T follicular helper cell (primary cell): ENCODE measurements at regions not wholly inside any gene's neighbourhood (a gene's known extent, or its start where the extent isn't known, plus 50 kb on each side); places are given as distances from the start of the nearest gene placed in this dataset.
"Not testable (repeated sequence)": the region's sequence is repeated elsewhere in the genome, so short reads cannot be mapped to it uniquely, and the experiment has no call there.

Experiments used
- DNase-seq: peaks from one replicate; pipeline ENCODE4 v3.0.0-alpha.2; 2020; ENCODE audit warnings: low read depth

DNA sequence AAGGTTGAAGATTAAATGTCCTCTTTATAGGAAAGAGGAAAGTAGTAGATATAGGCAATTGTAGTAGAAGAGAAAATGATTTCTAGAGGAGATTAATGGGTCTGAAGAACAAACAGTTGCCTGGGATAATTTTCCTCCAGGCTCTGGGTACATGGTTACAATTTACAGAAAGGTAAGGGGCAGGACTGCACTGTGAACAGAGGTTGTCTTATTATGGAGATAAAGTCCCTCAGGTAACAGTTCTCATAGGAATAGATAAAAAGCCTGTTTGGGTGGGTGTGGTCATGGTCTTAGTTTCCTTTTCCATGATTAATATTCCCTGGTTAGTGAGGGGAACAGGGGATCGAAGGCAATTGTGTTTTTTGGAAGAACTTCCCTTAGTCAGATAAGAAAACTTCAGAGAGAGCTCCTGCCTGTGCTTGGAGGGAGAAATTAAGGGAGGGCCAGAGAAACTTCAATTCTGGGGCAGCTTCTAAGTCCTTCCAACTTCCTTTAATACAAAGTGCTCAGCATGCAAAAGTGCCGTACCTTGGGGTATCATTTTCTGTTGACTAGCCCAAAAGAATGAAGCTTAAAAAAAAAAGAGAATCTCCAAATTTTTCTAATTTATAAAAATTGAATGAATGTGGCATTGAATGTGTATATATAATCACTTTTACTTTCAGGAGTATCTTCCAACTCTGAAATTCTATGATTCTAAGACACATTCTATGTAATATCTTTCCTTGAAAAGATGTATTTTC, 295.4 kb upstream of the USP25 start:
- no peak for DNase-seq

DNA sequence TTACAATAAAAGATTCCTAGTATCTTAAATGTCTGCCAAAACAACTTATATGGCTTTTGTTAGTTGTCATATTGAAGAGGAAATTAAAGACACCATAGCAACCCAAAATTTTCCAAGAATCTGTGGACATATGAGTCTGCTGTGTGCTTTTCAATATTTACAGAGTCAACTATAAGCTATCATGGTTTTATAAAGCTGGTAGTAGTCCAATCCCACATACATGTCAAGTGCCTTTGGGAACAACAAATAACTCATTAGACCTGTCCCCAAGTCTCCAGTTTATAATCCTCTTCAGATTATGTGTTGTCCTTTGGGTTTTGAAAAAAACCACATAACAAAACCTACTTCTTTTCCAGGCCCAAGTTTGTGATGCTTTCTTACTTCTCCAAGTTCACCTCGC, 293.8 kb upstream of the USP25 start:
- DNase-seq = no peak

DNA sequence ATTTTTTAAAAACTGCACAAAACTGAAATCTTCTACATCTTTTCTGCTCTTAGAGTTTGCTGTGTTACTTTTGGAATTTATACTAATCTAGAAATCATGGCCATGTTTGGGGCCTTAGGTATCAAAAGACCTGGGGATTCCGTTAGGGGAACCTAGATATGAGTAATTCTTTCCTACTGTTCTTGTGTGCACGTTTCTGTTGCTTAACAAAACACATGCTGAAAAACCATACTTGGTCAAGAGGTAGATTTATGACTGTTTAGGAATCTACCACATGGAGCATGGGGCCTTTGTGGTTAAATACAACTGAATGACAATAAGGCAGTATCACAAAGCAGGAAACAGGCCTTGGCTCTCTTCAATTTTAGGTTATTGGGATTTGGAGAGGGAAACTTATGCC, 291.9 kb upstream of the USP25 start:
- DNase-seq = no peak

DNA sequence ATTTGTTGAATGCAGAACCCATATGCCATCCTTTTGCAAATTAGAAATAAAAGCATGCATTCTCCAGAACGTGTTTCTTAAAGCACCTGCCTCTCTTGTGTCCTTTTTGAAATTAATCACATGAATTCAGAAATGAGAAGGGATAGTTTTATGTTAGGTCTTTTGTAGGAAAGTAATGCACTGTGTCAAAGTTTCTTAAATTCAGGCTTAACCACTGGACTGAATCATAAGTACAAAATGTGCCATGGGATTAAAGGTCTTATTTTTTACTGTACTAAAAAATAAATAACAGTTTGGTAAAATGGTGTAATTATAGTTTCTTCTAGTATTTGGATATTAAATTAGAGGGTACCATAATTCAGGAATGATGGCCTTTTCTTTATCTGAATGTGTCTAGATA, 290.1 kb upstream of the USP25 start:
- DNase-seq = no peak

DNA sequence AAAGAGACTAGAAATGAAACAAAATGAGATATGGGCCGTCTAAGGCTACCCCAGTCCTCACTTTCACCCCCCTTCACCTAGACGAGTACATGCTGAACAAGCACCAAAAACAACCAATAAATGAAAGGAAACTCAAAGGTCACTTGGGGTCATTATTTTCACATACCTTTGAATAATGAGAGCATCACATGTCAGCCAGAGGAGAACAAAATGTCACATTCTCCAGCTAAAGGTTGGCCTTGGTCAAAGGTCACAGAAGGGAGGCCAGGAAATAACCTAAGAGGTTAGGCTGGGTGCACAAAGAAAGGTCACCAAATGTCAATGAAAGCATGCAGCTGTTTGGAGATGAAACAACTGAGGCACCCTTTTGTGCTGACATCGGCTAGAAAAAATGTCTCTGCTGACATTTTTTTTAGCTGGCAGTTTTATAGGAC, 288.7 kb upstream of the USP25 start:
- no peak for DNase-seq

DNA sequence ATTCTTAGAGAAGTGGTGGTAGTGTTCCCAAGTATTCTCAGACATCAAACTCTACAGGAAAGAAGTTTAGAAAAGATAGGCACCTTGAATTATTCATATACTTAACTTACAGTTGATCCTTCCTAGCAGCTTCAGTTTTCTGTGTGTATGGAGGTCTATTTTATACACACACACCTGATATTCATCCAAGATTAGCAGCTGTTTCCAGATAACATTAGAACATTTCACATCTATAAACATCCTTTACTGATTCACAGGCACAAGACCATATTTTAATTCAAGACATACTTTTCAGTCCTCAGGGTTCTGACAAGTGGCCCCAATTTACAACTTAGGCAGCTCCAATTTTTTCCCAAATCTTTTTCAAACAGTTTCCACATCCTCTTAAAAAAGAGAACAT, 287.8 kb upstream of the USP25 start:
- no peak for DNase-seq

DNA sequence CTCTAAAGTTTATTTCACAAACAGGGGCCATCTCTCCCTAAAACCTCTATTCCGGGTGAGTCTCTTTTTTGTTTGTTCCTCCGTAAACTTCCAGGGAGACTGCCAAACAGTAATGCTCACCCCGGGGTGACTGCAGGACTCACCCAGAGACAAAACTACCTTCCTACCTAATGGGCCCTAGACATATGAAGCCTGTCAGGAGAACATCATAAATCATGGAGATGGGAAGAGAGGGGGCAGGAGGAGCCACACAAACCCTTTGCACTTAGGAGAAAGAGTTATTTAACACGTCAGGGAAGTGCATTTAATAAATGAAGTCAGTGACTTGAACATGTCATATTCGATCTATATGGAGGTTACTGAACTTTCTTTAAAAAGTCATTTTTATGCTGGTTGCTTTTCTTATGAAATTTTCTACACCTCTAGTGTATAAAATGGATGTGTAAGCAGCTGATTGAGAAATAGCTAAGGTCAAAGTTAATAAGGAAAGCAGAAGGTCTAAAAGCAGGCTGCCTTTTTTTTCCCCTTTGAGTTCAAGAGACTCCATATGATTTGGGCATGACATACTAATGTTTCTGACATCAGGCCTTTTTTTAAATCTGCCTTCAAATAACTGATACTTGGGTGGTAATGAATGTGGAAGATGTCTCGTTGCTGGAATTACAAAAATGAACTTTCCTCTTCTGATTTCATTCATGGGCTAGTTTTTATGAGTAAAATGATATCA, 286.9 kb upstream of the USP25 start:
- DNase-seq = no peak

DNA sequence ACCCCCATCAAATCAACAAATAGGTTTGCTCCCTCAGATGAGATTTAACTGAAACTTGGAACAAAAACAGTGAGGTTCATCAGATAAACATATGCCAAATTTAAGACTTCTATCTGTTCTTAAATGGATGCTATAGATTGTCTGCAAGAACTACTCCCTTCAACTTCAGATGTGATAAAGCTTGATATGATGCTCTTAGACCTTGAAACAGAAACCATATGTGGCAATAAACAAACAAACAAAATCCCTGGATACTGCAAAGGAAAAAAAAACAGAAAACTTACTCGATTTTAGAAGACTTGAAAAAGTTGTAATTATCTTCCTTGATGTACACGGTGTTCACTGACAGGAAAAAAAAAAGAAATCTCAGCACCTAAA, 286.1 kb upstream of the USP25 start:
- no peak for DNase-seq

DNA sequence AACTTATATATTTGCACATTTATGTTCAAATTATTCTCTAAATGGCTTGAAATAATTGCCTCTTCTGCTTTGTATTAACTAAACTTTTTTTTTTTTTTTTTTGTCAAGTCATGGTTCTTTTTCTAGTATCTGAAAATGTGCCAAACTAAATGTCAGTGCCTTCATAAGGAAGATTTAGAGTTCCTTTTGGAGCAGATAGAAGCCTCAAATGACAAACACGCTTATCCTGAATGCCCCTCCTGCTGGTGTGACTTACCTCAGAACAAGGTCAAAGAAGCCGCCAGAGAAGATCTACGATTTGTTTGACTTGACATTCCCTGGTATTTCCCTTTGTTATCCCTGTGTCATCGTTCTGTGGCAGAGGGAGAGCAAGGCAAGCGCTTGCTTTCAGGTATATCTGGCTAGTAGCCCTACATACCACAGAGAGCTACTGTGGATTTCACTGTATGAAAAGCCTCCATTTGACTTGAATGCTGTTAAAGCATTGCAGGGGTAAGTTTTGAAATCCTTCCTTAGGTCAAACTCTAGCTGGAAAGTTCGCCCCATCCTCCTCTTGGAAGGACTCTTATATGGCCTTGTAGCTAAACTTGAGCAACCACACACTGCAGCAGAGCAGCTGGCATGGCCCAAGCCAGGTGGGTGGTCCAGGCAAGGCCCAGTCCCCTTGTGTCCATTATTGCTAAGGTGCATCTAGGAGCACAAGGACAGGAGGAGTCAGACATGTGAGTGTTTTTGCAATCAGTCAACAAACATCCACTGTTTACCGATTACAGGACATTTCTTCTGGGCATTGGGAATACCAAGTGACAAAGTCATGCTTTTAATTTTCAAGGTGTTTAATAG, 285.4 kb upstream of the USP25 start:
- no peak for DNase-seq

DNA sequence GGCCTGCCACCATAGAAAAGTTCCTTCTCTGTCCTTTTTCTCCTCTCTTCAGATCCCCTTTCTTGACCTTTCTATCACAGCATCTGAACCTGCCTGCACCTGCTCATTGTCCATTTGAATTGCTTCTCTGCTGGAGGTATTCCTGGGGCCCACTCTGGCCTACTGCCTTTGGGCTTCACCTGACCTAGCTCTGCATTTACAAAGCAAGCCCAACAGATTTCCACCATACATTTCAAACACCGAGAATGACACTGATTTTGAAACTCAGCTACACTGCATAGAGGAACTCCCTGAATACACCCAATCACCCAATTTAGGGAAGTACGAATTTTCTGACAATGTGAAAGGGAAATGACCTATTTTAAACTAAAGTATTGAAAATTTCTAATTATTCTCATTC, 284.5 kb upstream of the USP25 start:
- DNase-seq = no peak

DNA sequence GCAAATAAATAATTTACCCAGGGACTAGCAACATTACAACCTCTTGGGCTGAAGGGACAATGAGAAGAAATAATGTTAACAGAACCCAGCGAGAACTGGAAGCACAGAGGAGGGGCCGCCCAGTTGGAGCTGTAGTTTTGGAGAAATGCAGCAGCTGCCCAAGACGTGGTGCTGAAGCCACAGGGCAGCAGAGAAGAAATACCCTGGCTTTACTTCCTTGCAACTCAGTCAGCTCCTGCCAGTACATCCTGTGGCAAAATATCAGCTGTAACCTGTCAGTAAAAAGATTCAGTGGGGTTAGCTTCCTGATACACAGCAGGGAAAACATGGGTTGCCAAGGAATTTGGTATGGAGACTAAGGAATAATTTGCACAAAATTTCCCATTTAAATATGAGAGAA, 283.6 kb upstream of the USP25 start:
- DNase-seq = no peak

DNA sequence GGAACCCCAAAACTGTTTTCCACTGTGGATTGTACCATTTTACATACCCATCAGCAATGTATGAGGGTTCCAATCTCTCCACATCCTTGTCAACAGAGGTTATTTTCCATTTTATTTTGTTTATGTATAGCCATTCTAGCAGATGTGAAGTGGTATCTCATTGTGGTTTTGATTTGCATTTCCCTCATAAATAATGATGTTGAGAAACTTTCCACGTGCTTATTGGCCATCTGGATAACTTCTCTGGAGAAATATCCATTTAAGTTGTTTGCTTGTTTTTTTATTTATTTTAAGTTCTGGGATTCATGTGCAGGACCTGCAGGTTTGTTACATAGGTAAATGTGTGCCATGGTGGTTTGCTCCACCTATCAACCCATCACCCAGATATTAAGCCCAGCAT, 280.2 kb upstream of the USP25 start:
- no peak for DNase-seq

DNA sequence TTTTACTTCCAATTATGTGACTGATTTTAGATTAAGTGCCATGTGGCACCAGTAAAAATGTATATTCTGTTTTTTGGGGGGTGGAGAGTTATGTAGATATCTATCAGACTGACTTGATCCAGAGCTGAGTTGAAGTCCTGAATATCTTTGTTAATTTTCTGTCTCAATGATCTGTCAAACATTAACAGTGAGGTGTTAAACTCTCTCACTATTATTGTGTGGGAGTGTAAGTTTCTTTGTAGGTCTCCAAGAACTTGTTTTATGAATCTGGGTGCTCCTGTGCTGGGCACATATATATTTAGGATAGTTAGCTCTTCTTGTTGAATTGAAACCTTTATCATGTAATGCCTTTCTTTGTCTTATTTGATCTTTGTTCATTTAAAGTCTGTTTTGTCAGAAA, 276.5 kb upstream of the USP25 start:
- DNase-seq = no peak

DNA sequence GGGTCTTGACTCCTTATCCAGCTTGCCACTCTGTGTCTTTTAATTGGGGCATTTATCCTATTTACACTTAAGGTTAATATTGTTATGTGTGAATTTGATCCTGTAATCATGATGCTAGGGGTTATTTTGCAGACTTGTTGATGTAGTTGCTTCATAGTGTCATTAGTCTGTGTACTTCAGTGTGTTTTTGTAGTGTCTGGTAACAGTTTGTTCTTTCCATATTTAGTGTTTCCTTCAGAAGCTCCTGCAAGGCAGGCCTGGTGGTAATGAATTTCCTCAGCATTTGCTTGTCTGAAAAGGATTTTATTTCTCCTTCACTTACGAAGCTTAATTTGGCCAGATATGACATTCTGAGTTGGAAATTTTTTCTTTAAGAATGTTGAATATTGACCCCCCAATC, 276.0 kb upstream of the USP25 start:
- DNase-seq = not testable (repeated sequence)

DNA sequence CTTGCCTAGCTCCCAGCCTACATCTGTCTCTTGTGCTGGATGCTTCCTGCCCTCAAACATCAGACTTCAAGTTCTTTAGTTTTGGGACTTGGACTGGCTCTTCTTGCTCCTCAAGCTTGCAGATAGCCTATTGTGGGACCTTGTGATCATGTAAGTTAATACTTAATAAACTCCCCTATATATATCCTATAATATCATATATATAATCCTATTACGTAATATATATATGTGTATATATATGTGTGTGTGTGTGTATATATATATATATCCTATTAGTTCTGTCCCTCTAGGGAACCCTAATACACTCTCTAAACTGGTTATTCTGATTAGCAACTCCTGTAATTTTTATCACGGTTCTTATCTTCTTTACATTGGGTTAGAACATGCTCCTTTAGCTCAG, 274.9 kb upstream of the USP25 start:
- DNase-seq = not testable (repeated sequence)

DNA sequence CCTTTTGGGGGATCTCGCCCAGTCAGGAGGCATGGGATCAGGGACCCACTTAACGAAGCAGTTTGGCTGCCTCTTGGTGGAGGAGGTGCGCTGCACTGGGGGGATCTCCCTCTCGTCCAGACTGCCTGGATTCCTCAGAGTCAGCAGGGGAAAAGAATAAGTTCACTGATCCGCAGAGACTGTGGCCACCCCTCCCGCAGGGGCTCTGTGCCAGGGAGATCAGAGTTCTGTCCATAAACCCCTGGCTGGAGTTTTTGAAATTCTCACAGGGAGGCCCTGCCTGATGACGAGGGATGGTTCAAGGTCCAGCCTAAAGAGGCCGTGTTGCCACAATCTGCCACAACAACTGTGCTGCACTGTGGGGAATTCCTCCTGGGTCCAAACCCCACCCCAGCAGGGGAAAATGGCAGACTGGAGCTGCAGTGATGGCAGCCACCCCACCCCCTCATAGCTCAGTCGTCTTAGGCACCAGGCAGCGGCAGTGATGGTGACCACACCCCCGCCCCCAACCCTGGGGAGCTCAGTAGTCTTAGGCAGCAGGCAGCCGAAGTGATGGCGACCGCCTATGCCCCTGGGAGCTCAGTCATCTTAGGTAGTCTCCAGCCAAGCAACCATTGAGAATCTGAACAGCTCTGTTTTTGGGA, 273.8 kb upstream of the USP25 start:
- no peak for DNase-seq

DNA sequence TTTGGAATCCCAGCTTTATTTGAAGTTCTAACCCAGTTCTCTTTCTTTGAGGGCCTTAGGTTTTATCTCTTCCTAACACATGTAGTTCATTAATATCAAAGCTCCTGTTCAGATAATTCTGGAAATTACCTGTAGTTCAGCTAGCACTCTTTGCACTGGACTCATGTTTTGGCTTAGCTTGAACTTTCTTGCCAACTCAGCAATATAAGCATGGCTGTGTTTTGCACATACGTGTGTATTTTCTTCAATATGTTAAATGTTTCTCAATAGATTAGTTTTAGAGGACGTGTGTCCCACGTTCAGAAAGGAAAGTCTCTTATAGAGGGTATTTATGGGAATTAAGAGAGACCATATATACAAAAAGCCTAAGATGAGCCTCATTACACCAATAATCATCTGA, 271.8 kb upstream of the USP25 start:
- DNase-seq = no peak

DNA sequence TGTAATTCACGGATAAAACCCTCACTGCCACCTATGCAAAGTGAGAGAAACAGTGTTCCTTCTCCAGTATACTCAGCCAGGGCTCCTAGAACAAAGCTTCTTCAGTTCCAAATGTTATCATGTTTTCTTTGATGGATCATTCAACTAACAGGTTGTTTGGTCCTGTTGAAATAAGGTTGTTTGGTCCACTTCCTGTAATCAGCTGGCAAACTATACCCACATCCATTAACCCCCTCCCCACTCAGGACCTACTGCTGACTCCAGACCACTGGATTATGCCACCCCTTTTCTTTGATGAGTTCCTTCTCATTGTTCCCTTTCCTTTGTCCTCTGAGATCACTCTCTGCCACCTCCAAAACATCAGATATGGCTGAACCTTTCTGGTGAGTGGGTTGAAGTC, 267.7 kb upstream of the USP25 start:
- no peak for DNase-seq

DNA sequence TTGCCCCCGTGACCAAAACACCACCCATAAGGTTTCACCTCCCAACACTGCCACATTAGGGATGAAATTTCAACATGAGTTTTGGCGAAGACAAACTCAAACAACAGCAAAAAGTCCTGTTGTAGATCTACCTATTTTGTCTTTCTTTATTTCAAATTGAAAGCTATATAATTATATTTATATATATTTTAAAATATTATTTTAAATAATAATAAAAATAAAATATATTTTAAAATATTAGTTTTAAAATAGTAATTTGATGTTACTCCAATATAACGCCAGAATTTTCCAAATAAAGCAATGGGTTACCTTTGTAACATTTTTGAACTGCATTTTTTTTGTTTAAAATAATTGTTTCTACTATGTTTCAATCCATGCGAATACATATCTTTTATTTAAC, 263.5 kb upstream of the USP25 start:
- no peak for DNase-seq

DNA sequence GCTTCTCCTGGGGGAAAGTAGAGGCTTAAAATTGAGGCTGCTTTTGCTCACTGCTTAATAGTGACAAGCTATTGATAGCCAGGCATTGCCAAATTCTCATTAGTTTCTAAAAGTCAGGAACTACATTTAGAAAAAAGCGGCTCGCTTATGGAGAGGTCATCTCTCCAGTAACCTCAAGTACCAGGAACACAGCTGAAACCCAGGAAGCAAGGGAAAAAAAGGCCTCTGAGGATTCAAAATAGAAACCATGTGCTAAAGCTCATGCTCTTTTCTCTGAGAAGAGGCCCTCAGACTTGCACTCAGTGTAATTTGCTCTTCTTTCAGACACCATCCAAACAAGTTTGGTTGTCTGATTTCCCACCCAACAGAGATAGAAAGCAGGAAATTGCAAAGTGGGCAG, 261.4 kb upstream of the USP25 start:
- DNase-seq = no peak

DNA sequence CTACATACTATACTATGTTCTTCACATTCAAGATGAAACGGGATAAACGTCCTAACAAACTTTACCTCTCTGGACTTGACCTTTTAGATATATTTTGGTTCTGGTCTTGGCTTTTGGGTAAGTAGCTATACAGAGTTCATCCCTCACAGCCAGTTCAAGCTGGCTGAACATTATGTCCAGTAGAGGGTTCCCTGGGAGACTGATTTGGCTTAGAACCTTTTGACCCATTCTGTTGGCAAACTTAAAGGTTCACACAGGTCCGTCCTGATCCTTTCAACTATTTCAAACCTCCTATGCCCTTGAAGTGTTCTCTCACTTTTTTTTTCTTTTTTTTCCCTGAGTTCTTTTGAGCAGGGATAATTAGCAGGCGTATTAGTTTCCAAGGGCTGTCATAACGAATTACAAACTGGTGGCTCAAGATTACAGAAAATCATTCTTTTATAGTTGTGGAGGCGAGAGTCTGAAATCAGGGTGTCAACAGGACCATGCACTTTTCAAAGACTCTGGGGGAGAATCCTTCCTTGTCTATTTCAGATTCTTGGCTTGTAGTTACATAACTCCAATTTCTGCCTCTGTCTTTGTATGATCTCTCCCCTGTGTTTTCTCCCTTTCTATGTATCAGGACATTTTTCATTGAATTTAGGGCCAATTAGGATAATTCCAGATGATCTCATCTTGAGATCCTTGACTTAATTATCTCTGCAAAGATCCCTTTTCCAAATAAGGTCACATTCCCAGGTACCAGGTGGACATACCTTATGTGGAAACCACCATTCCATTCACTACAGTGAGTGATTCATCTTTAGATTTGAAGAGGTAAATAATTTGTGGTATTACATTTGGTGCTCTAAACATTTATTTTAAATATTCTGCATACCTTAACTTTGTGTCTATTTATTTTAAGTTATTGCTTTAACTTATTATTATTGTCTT, 257.4 kb upstream of the USP25 start:
- no peak for DNase-seq
